Left ventricle myocardium inferior (tissue), 1 donor: ENCODE measurements at regions not wholly inside any gene's neighbourhood (a gene's known extent, or its start where the extent isn't known, plus 50 kb on each side); places are given as distances from the start of the nearest gene placed in this dataset.
"Not testable (repeated sequence)": the region's sequence is repeated elsewhere in the genome, so short reads cannot be mapped to it uniquely, and the experiment has no call there.

ENCODE experiments used
- DNase-seq: peaks from one replicate; pipeline ENCODE4 v3.0.0-alpha.2; 2020
- H3K27ac ChIP-seq: fragments of 200-600 bp; replicated peaks from 2 replicates; pipeline ENCODE4 v1.8.0; 2021
- H3K27me3 ChIP-seq: fragments of 200-600 bp; 2 replicates; pipeline ENCODE4 v1.8.0; 2021; ENCODE audit warnings: low read depth
- H3K36me3 ChIP-seq: fragments of 200-600 bp; 2 replicates; pipeline ENCODE4 v1.8.0; 2021
- H3K4me1 ChIP-seq: fragments of 200-600 bp; 2 replicates; pipeline ENCODE4 v1.8.0; 2021
- H3K4me3 ChIP-seq: fragments of 200-600 bp; 2 replicates; pipeline ENCODE4 v1.8.0; 2021; ENCODE audit warnings: mild to moderate bottlenecking, moderate library complexity
- H3K9me3 ChIP-seq: fragments of 200-600 bp; replicated peaks from 2 replicates; pipeline ENCODE4 v1.8.0; 2021
- CTCF ChIP-seq: fragments of 200-600 bp; IDR thresholded peaks from 2 replicates; pipeline ENCODE4 v1.8.0; 2021; ENCODE audit warnings: antibody characterized with exemption, mild to moderate bottlenecking, borderline replicate concordance
- intact Hi-C: fragments of 100-400 bp; cut with micrococcal nuclease; formaldehyde crosslinking; loops from one replicate; pipeline ENCODE4 v1.11.0; 2022
- donor health status: DM: no; HTN: yes; CAD: no; lungs with severe emphysema.

- Histone ChIP-seq H3K27ac (no peak overlapping the region), H3K27me3 (no peaks in the 10 kb centered on the region), H3K4me1 (no peaks in the 10 kb centered on the region), H3K4me3 (no peak overlapping the region), H3K9me3 (peaks cover 20% of the 10 kb centered on the region), H3K36me3 (no peaks in the 10 kb centered on the region)
- no peak for DNase-seq
- intact Hi-C loops: no loop called here
- no peak for TF ChIP-seq CTCF
These were observed 1124.7 kb upstream of the ACVR2A start for GRCh38 chr2:146720170-146720569.

DNA sequence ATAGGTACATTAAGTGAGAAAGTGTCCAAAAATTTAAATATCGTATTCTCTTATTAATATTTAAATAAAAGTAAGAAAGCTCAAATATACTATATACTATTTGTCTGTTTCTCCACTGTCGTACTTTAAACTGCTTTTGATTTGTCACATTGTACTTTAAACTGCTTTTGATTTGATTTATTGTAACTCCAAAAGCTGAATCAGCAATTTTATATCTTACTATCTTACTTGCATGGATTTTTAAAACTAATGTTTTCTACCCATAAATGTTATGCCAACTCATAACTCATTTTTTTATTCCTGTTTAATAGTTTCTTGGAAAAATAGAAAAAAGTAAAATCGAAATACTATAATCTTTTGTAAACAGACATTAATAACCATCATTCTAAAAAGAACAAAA, 1128.2 kb upstream of the ACVR2A start:
- Histone ChIP-seq H3K36me3 (no peaks in the 10 kb centered on the region), H3K27ac (no peak overlapping the region), H3K4me3 (no peak overlapping the region), H3K27me3 (no peaks in the 10 kb centered on the region), H3K9me3 (peaks cover 29% of the 10 kb centered on the region), H3K4me1 (no peaks in the 10 kb centered on the region)
- DNase-seq: no peak
- intact Hi-C loops: no loop called here
- TF ChIP-seq CTCF: no peak

- Histone ChIP-seq H3K36me3 (no peaks in the 10 kb centered on the region), H3K4me3 (no peak overlapping the region), H3K27ac (no peak overlapping the region), H3K27me3 (no peaks in the 10 kb centered on the region), H3K9me3 (peaks cover 24% of the 10 kb centered on the region), H3K4me1 (no peaks in the 10 kb centered on the region)
- intact Hi-C loops: no loop called here
- DNase-seq: no peak
- TF ChIP-seq CTCF: no peak
These were observed 1135.8 kb upstream of the ACVR2A start for GRCh38 chr2:146709004-146709403.

GRCh38 chr2:146701183-146701582, 1143.6 kb upstream of the ACVR2A start:
- H3K27me3 ChIP-seq: no peaks in the 10 kb centered on the region
- H3K27ac ChIP-seq: no peak overlapping the region
- H3K9me3 ChIP-seq: peaks cover 52% of the 10 kb centered on the region
- intact Hi-C loops: no loop called here
- no peaks in the 10 kb centered on the region for H3K4me1 ChIP-seq
- no peak for DNase-seq
- H3K36me3 ChIP-seq: no peaks in the 10 kb centered on the region
- TF ChIP-seq CTCF: no peak
- no peak overlapping the region for H3K4me3 ChIP-seq

GRCh38 chr2:146697307-146697706, 1147.5 kb upstream of the ACVR2A start:
- Histone ChIP-seq H3K9me3 (peaks cover 23% of the 10 kb centered on the region), H3K36me3 (no peaks in the 10 kb centered on the region), H3K4me1 (no peaks in the 10 kb centered on the region), H3K4me3 (no peak overlapping the region), H3K27me3 (no peaks in the 10 kb centered on the region), H3K27ac (no peak overlapping the region)
- DNase-seq: no peak
- no peak for TF ChIP-seq CTCF
- intact Hi-C loops: no loop called here

DNA sequence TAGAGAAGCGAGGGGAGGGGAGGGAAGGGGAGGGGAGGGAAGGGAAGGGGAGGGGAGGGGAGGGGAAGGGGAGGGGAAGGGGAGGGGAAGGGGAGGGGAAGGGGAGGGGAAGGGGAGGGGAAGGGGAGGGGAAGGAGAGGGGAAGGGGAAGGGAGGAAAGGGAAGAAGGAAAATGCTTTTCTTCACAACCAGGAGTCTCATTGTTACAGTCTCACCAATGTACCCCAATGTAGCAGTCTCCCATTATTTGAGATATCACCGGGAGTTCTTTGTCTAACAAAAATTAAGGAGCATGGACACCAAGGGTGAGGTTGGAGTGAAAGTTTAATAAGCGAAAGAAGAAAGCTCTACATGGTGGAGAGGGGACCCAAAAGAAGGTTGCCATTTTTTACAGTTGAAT, 1148.0 kb upstream of the ACVR2A start:
- H3K4me1 ChIP-seq, DNase-seq, H3K27me3 ChIP-seq, H3K4me3 ChIP-seq, H3K27ac ChIP-seq, H3K36me3 ChIP-seq, intact Hi-C loops: not testable (repeated sequence)
- peaks cover 18% of the 10 kb centered on the region for H3K9me3 ChIP-seq
